ENCODE measurements at regions not wholly inside any gene's neighbourhood (a gene's known extent, or its start where the extent isn't known, plus 50 kb on each side); places are given as distances from the start of the nearest gene placed in this dataset.
A peak's percentile ranks its signal among the peaks of the same experiment; 100 is the strongest.
"Not testable (repeated sequence)": the region's sequence is repeated elsewhere in the genome, so short reads cannot be mapped to it uniquely, and the experiment has no call there.

- no peaks in the 10 kb centered on the region for H3K4me1 ChIP-seq (ENCODE audit: control insufficient read depth, insufficient read depth, low read length)
- no peaks in the 10 kb centered on the region for H3K36me3 ChIP-seq (ENCODE audit: control insufficient read depth, insufficient read depth, low read length)
- H3K9ac ChIP-seq (ENCODE audit: low read length), result no peak overlapping the region
- H3K9me3 ChIP-seq (ENCODE audit: control insufficient read depth, insufficient read depth, low read depth, low read length), result peaks cover 6% of the 10 kb centered on the region; the same call in 1 of the 2 replicates
- no peaks in the 10 kb centered on the region for H3K27me3 ChIP-seq (ENCODE audit: control insufficient read depth, insufficient read depth, low read length)
- no peak overlapping the region for H3K27ac ChIP-seq (ENCODE audit: low read depth, low read length)
- no peak overlapping the region for H3K4me3 ChIP-seq (ENCODE audit: low read depth, low read length)
These were observed 92.3 kb upstream of the SLC7A11 start for GRCh38 chr4:138334346-138335016.

- H3K4me3 ChIP-seq (ENCODE audit: low read depth, low read length); H3K9me3 ChIP-seq (ENCODE audit: control insufficient read depth, insufficient read depth, low read depth, low read length); H3K27ac ChIP-seq (ENCODE audit: low read depth, low read length); H3K4me1 ChIP-seq (ENCODE audit: control insufficient read depth, insufficient read depth, low read length); H3K36me3 ChIP-seq (ENCODE audit: control insufficient read depth, insufficient read depth, low read length); H3K27me3 ChIP-seq (ENCODE audit: control insufficient read depth, insufficient read depth, low read length); H3K9ac ChIP-seq (ENCODE audit: low read length): not testable (repeated sequence)
These were observed 90.3 kb upstream of the SLC7A11 start for GRCh38 chr4:138332415-138332814.

- peaks cover 7% of the 10 kb centered on the region for H3K4me1 ChIP-seq (ENCODE audit: control insufficient read depth, insufficient read depth, low read length)
- no peaks in the 10 kb centered on the region for H3K36me3 ChIP-seq (ENCODE audit: control insufficient read depth, insufficient read depth, low read length)
- no peak overlapping the region for H3K4me3 ChIP-seq (ENCODE audit: low read depth, low read length)
- no peaks in the 10 kb centered on the region for H3K27me3 ChIP-seq (ENCODE audit: control insufficient read depth, insufficient read depth, low read length)
- no peak overlapping the region for H3K9ac ChIP-seq (ENCODE audit: low read length)
- no peak overlapping the region for H3K27ac ChIP-seq (ENCODE audit: low read depth, low read length)
- H3K9me3 ChIP-seq (ENCODE audit: control insufficient read depth, insufficient read depth, low read depth, low read length), result peaks cover 6% of the 10 kb centered on the region; the same call in 1 of the 2 replicates
These were observed 88.4 kb upstream of the SLC7A11 start for GRCh38 chr4:138330531-138330930.

GRCh38 chr4:138329506-138330070, 87.4 kb upstream of the SLC7A11 start:
- no peak overlapping the region for H3K9ac ChIP-seq (ENCODE audit: low read length)

GRCh38 chr4:138327338-138327737, 85.2 kb upstream of the SLC7A11 start:
- Histone ChIP-seq H3K4me1 (ENCODE audit: control insufficient read depth, insufficient read depth, low read length) (peaks cover 7% of the 10 kb centered on the region), H3K27ac (ENCODE audit: low read depth, low read length) (no peak overlapping the region), H3K4me3 (ENCODE audit: low read depth, low read length) (peak overlapping the region; percentile 20; the same call in 1 of the 2 replicates), H3K9ac (ENCODE audit: low read length) (no peak overlapping the region), H3K36me3 (ENCODE audit: control insufficient read depth, insufficient read depth, low read length) (no peaks in the 10 kb centered on the region), H3K27me3 (ENCODE audit: control insufficient read depth, insufficient read depth, low read length) (no peaks in the 10 kb centered on the region), H3K9me3 (ENCODE audit: control insufficient read depth, insufficient read depth, low read depth, low read length) (no peaks in the 10 kb centered on the region)

More at GRCh38 chr4:138329506-138330070, 87.4 kb upstream of the SLC7A11 start:
- H3K27me3 ChIP-seq (ENCODE audit: control insufficient read depth, insufficient read depth, low read length), result no peaks in the 10 kb centered on the region
- H3K36me3 ChIP-seq (ENCODE audit: control insufficient read depth, insufficient read depth, low read length), result no peaks in the 10 kb centered on the region
- no peak overlapping the region for H3K4me3 ChIP-seq (ENCODE audit: low read depth, low read length)
- peaks cover 7% of the 10 kb centered on the region for H3K4me1 ChIP-seq (ENCODE audit: control insufficient read depth, insufficient read depth, low read length)
- H3K9me3 ChIP-seq (ENCODE audit: control insufficient read depth, insufficient read depth, low read depth, low read length), result peaks cover 6% of the 10 kb centered on the region; the same call in 1 of the 2 replicates
- H3K27ac ChIP-seq (ENCODE audit: low read depth, low read length), result no peak overlapping the region

- Histone ChIP-seq H3K4me1 (ENCODE audit: control insufficient read depth, insufficient read depth, low read length) (peaks cover 12% of the 10 kb centered on the region; the same call in 1 of the 2 replicates), H3K9me3 (ENCODE audit: control insufficient read depth, insufficient read depth, low read depth, low read length) (no peaks in the 10 kb centered on the region), H3K4me3 (ENCODE audit: low read depth, low read length) (no peak overlapping the region), H3K27me3 (ENCODE audit: control insufficient read depth, insufficient read depth, low read length) (no peaks in the 10 kb centered on the region), H3K27ac (ENCODE audit: low read depth, low read length) (no peak overlapping the region), H3K9ac (ENCODE audit: low read length) (no peak overlapping the region), H3K36me3 (ENCODE audit: control insufficient read depth, insufficient read depth, low read length) (no peaks in the 10 kb centered on the region)
These were observed 78.7 kb upstream of the SLC7A11 start for GRCh38 chr4:138320831-138321230.

GRCh38 chr4:138320030-138320429, 77.9 kb upstream of the SLC7A11 start:
- Histone ChIP-seq H3K27me3 (ENCODE audit: control insufficient read depth, insufficient read depth, low read length) (no peaks in the 10 kb centered on the region), H3K4me3 (ENCODE audit: low read depth, low read length) (no peak overlapping the region), H3K9me3 (ENCODE audit: control insufficient read depth, insufficient read depth, low read depth, low read length) (no peaks in the 10 kb centered on the region), H3K4me1 (ENCODE audit: control insufficient read depth, insufficient read depth, low read length) (peaks cover 12% of the 10 kb centered on the region; the same call in 1 of the 2 replicates), H3K36me3 (ENCODE audit: control insufficient read depth, insufficient read depth, low read length) (no peaks in the 10 kb centered on the region), H3K27ac (ENCODE audit: low read depth, low read length) (no peak overlapping the region), H3K9ac (ENCODE audit: low read length) (no peak overlapping the region)

- Histone ChIP-seq H3K4me1 (ENCODE audit: control insufficient read depth, insufficient read depth, low read length) (peaks cover 12% of the 10 kb centered on the region; the same call in 1 of the 2 replicates), H3K27me3 (ENCODE audit: control insufficient read depth, insufficient read depth, low read length) (no peaks in the 10 kb centered on the region), H3K4me3 (ENCODE audit: low read depth, low read length) (no peak overlapping the region), H3K9ac (ENCODE audit: low read length) (no peak overlapping the region), H3K27ac (ENCODE audit: low read depth, low read length) (no peak overlapping the region; the same call in 1 of the 2 replicates), H3K36me3 (ENCODE audit: control insufficient read depth, insufficient read depth, low read length) (no peaks in the 10 kb centered on the region), H3K9me3 (ENCODE audit: control insufficient read depth, insufficient read depth, low read depth, low read length) (no peaks in the 10 kb centered on the region)
These were observed 75.1 kb upstream of the SLC7A11 start for GRCh38 chr4:138317175-138317748.

GRCh38 chr4:138312536-138312911, 70.4 kb upstream of the SLC7A11 start:
- H3K27ac ChIP-seq (ENCODE audit: low read depth, low read length), result no peak overlapping the region
- H3K27me3 ChIP-seq (ENCODE audit: control insufficient read depth, insufficient read depth, low read length), result no peaks in the 10 kb centered on the region

GRCh38 chr4:138311771-138312535, 69.8 kb upstream of the SLC7A11 start:
- Histone ChIP-seq H3K27ac (ENCODE audit: low read depth, low read length) (no peak overlapping the region), H3K4me1 (ENCODE audit: control insufficient read depth, insufficient read depth, low read length) (peaks cover 9% of the 10 kb centered on the region; the same call in 1 of the 2 replicates), H3K9me3 (ENCODE audit: control insufficient read depth, insufficient read depth, low read depth, low read length) (no peaks in the 10 kb centered on the region), H3K9ac (ENCODE audit: low read length) (no peak overlapping the region), H3K27me3 (ENCODE audit: control insufficient read depth, insufficient read depth, low read length) (no peaks in the 10 kb centered on the region), H3K36me3 (ENCODE audit: control insufficient read depth, insufficient read depth, low read length) (no peaks in the 10 kb centered on the region), H3K4me3 (ENCODE audit: low read depth, low read length) (no peak overlapping the region)

More at GRCh38 chr4:138312536-138312911, 70.4 kb upstream of the SLC7A11 start:
- no peak overlapping the region for H3K4me3 ChIP-seq (ENCODE audit: low read depth, low read length)
- no peaks in the 10 kb centered on the region for H3K9me3 ChIP-seq (ENCODE audit: control insufficient read depth, insufficient read depth, low read depth, low read length)
- no peaks in the 10 kb centered on the region for H3K36me3 ChIP-seq (ENCODE audit: control insufficient read depth, insufficient read depth, low read length)
- H3K4me1 ChIP-seq (ENCODE audit: control insufficient read depth, insufficient read depth, low read length), result peaks cover 14% of the 10 kb centered on the region; the same call in 1 of the 2 replicates
- H3K9ac ChIP-seq (ENCODE audit: low read length), result no peak overlapping the region

Measured in HUES6 (cell line).